Heart left ventricle (tissue), 13 donors: ENCODE measurements at regions not wholly inside any gene's neighbourhood (a gene's known extent, or its start where the extent isn't known, plus 50 kb on each side); places are given as distances from the start of the nearest gene placed in this dataset.

ENCODE experiments used
- CTCF ChIP-seq, 12 donors: fragments of 200-600 bp; sonication (generic) in 4 of 12; IDR thresholded peaks; one replicate each; pipeline versions ENCODE4 v1.5.0 to v1.8.0; 2018 to 2022; ENCODE audit warnings: antibody characterized with exemption in 12 of 12, mild to moderate bottlenecking in 5 of 12
- POLR2A ChIP-seq, 2 donors: fragments of 450-650 bp; IDR thresholded peaks; one replicate each; pipeline ENCODE4 v1.6.1; 2017; ENCODE audit warnings: antibody characterized with exemption in 2 of 2, mild to moderate bottlenecking in 2 of 2, moderate library complexity in 2 of 2
- donor health status: ischemic (EF 13 %, LVEDD 7.1; RV severe dilation, severe dysfunction).
- donor health status: DM: no; HTN: yes; CAD: no.
- donor health status: DM: no; HTN: no; CAD: no.
- donor health status: ischemic (EF 25% LVEDD 6.9; RV normal size, moderate dysfunction).
- donor health status: ischemic (EF 25% LVEDD 5.7; RV mildly dilated, moderate dysfunction).
- donor health status: ischemic (EF 35%, LVEDD 5.7; RV mildly dilated, moderate dysfunction).
- donor health status: nonischemic (EF 11% LVEDD 7.7; RV severe dilation, severe dysfunction).
- donor health status: DM: yes; HTN: yes; CAD: no.
- donor health status: PGD.
- donor health status: ischemic (EF 29% LVEDD 5.4; RV normal size, mild dysfunction).
- donor health status: nonischemic (EF 23%, LVEDD 6.1; RV moderate dilation, normal function).

- no peak for TF ChIP-seq CTCF (IDR thresholded peaks at IDR 0.05)
- no peak for TF ChIP-seq POLR2A (IDR thresholded peaks at IDR 0.05)
These were observed 207.5 kb downstream of the LRRC70 start for GRCh38 chr5:62786099-62786498.
